22Rv1 (cell line): ENCODE measurements at regions not wholly inside any gene's neighbourhood (a gene's known extent, or its start where the extent isn't known, plus 50 kb on each side); places are given as distances from the start of the nearest gene placed in this dataset.

Experiments
- H3K27ac ChIP-seq: fragments of 450-650 bp; 2 replicates; pipeline ENCODE4 v1.5.1; 2017
- ZFX ChIP-seq: fragments of 450-650 bp; IDR thresholded peaks from 2 replicates; pipeline ENCODE4 v1.6.1; 2017; ENCODE audit warnings: antibody characterized with exemption, borderline replicate concordance
- TF ChIP-seq, protein P1 (sequence below): fragments of 450-650 bp; IDR thresholded peaks from 2 replicates; pipeline ENCODE4 v1.5.1; 2017; ENCODE audit warnings: mild to moderate bottlenecking

DNA sequence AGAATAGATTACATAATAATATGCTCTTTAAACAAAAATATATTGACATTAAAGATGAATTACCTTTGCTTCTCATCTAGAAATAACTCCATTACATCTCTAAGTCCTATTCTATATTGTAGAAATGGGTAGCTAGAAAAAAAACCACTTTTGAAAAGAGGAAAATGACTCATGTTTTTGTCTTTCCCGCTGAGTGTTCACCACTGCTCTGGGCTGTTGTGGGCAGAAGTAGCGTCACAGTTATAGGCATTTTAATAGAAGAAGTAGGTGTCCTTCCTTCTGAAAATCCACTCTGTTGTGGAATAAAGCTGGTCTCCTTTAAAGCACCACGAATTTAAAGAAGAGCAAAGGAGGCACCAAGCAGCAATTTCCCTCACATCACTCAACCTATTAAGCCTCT is 117.6 kb upstream of the NFE2L3 start:
- H3K27ac ChIP-seq, result no peak overlapping the region
- TF ChIP-seq, protein P1, sequence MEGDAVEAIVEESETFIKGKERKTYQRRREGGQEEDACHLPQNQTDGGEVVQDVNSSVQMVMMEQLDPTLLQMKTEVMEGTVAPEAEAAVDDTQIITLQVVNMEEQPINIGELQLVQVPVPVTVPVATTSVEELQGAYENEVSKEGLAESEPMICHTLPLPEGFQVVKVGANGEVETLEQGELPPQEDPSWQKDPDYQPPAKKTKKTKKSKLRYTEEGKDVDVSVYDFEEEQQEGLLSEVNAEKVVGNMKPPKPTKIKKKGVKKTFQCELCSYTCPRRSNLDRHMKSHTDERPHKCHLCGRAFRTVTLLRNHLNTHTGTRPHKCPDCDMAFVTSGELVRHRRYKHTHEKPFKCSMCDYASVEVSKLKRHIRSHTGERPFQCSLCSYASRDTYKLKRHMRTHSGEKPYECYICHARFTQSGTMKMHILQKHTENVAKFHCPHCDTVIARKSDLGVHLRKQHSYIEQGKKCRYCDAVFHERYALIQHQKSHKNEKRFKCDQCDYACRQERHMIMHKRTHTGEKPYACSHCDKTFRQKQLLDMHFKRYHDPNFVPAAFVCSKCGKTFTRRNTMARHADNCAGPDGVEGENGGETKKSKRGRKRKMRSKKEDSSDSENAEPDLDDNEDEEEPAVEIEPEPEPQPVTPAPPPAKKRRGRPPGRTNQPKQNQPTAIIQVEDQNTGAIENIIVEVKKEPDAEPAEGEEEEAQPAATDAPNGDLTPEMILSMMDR, result no peak
- TF ChIP-seq ZFX, result no peak

GRCh38 chr7:26035552-26035951 is 116.4 kb upstream of the NFE2L3 start:
- no peak for TF ChIP-seq ZFX
- TF ChIP-seq, protein P1, result no peak
- no peak overlapping the region for H3K27ac ChIP-seq

DNA sequence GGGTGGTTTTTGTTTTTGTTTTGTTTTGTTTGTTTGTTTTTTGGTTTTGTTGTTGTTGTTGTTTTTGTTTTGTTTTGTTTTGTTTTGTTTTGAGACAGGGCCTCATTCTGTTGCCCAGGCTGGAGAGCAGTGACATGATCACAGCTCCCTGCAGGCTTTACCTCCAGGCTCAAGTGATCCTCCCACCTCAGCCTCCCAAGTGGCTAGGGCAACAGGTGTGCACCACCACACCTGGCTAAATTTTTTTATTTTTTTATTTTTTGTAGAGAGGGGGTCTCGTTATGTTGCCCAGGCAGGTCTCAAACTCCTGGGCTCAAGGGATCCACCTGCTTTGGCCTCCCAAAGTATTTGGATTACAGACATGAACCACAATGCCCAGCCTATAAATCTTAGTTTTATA is 115.9 kb upstream of the NFE2L3 start:
- TF ChIP-seq, protein P1, result no peak
- no peak for TF ChIP-seq ZFX
- H3K27ac ChIP-seq, result no peak overlapping the region

DNA sequence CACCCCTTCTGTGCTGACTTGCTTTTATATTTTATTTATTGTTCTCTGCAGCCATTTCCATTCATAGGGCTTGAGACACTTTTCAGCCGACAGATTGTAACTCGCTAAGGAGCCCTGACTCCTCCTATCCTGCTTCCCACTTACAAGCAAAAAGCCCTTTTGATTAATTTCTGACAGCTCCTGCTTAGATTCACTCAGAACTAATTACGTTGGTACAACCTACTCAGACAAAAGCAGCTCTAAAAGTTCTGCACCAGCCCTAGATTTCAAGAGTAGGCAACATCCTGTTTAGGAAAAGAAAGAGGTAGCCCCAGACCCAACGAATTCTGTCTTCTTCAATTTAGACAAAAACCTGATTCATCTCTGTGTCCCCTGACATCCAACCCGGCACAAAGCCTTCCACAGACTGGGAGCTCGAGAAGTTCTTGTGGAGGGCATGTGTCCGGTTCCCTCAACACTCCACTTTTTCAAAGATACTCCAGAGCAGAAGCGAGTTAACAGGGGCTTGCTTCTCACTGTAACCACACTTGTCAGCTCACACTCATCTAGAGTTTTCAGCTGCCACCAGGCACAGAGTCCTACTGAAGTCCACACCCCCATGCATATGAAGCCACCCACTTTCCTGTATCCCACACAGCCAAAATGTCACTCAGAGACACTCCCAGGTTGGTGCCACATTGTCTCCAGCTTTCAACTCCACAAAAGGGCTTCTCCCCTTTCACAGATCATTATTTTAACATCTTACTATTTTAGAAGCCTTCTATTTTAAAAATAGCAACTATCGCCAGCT is 113.6 kb upstream of the NFE2L3 start:
- H3K27ac ChIP-seq, result no peak overlapping the region
- TF ChIP-seq, protein P1, result no peak
- no peak for TF ChIP-seq ZFX

DNA sequence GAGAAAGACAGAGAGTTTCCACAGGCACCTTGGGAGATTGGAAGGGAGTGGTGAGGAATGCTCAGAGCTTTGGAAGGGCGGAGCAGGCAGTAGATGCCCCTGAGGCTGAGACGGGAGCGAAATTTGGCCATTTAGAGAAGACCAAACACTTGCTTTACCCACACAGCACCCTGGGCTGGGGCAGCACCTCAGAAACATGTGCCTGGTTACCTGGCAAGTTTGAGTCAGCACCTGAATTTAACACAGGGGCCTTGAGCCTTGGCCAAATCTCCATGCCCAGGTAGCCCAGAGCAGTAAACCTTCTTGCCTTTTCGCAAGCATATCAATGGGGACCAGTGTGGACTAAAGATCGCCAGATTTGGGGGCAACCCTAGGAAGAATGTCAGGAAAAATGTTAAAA is 111.9 kb upstream of the NFE2L3 start:
- no peak overlapping the region for H3K27ac ChIP-seq
- TF ChIP-seq ZFX, result no peak
- TF ChIP-seq, protein P1, result no peak

- H3K27ac ChIP-seq, result no peak overlapping the region
- TF ChIP-seq, protein P1, result no peak
- TF ChIP-seq ZFX, result no peak
Measured at GRCh38 chr7:26042237-26042636, 109.8 kb upstream of the NFE2L3 start.

GRCh38 chr7:26043801-26044200 is 108.2 kb upstream of the NFE2L3 start:
- TF ChIP-seq, protein P1, result no peak
- no peak for TF ChIP-seq ZFX
- no peak overlapping the region for H3K27ac ChIP-seq
